Thyroid gland (tissue), 4 donors: ENCODE measurements at regions not wholly inside any gene's neighbourhood (a gene's known extent, or its start where the extent isn't known, plus 50 kb on each side); places are given as distances from the start of the nearest gene placed in this dataset.

Source experiments
- DNase-seq, 2 donors: peaks; one replicate each; pipeline ENCODE4 v3.0.0-alpha.2; 2019
- H3K27ac ChIP-seq, 3 donors: fragments of 200-600 bp; sonication (generic); 1 replicate in 2 of 3; 2 replicates in 1 of 3; pipeline ENCODE4 v1.5.1; 2016 to 2019; ENCODE audit warnings: mild to moderate bottlenecking in 1 of 3, moderate library complexity in 1 of 3
- H3K27me3 ChIP-seq: fragments of 200-600 bp; sonication (generic); one replicate; pipeline ENCODE4 v1.5.1; 2019
- H3K36me3 ChIP-seq, 2 donors: fragments of 200-600 bp; sonication (generic); one replicate each; pipeline ENCODE4 v1.5.1; 2016 to 2019
- H3K4me1 ChIP-seq, 2 donors: fragments of 200-600 bp; sonication (generic); one replicate each; pipeline ENCODE4 v1.5.1; 2017 to 2019
- H3K4me3 ChIP-seq, 3 donors: fragments of 200-600 bp; sonication (generic); replicated peaks in 1 of 3; 1 replicate in 2 of 3; 2 replicates in 1 of 3; pipeline ENCODE4 v1.5.1; 2016; ENCODE audit warnings: mild to moderate bottlenecking in 1 of 3
- H3K9me3 ChIP-seq: fragments of 200-600 bp; sonication (generic); one replicate; pipeline ENCODE4 v1.5.1; 2017
- POLR2A ChIP-seq, 2 donors: fragments of 450-650 bp; IDR thresholded peaks; one replicate each; pipeline ENCODE4 v1.6.1; 2017; ENCODE audit warnings: antibody characterized with exemption in 2 of 2, mild to moderate bottlenecking in 2 of 2, moderate library complexity in 1 of 2
- WGBS, 2 donors: methylation state at CpG; one replicate each; pipeline ENCODE4 v1.1.5; 2017; 5-methylcytosine and 5-hydroxymethylcytosine counted together
- intact Hi-C: fragments of 100-400 bp; cut with DNase I; formaldehyde crosslinking; loops from one replicate; pipeline ENCODE4 v1.15.1; 2023
- TF ChIP-seq, protein P1 (sequence below), 6 experiments: fragments of 200-600 bp in 3 of 6; fragments of 450-650 bp in 3 of 6; sonication (generic) in 3 of 6; IDR thresholded peaks; one replicate each; pipeline ENCODE4 v1.5.1; 2016 to 2019; ENCODE audit warnings: antibody characterized with exemption in 6 of 6, mild to moderate bottlenecking in 2 of 6, inconsistent platforms in 1 of 6, moderate library complexity in 1 of 6

- no peaks in the 10 kb centered on the region for H3K9me3 ChIP-seq
- no peak overlapping the region for H3K4me3 ChIP-seq
- no peak for DNase-seq
- H3K27ac ChIP-seq, result no peak overlapping the region
- no peaks in the 10 kb centered on the region for H3K4me1 ChIP-seq
- no peaks in the 10 kb centered on the region for H3K36me3 ChIP-seq
- 90 to 93% methylated on average over 1 of the region's 1 CpG for WGBS, 2 donors
- TF ChIP-seq, protein P1, sequence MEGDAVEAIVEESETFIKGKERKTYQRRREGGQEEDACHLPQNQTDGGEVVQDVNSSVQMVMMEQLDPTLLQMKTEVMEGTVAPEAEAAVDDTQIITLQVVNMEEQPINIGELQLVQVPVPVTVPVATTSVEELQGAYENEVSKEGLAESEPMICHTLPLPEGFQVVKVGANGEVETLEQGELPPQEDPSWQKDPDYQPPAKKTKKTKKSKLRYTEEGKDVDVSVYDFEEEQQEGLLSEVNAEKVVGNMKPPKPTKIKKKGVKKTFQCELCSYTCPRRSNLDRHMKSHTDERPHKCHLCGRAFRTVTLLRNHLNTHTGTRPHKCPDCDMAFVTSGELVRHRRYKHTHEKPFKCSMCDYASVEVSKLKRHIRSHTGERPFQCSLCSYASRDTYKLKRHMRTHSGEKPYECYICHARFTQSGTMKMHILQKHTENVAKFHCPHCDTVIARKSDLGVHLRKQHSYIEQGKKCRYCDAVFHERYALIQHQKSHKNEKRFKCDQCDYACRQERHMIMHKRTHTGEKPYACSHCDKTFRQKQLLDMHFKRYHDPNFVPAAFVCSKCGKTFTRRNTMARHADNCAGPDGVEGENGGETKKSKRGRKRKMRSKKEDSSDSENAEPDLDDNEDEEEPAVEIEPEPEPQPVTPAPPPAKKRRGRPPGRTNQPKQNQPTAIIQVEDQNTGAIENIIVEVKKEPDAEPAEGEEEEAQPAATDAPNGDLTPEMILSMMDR (IDR thresholded peaks at IDR 0.05), result no peak
- TF ChIP-seq POLR2A (IDR thresholded peaks at IDR 0.05), result no peak
- intact Hi-C loops, result no loop called here
- no peaks in the 10 kb centered on the region for H3K27me3 ChIP-seq
Measured at GRCh38 chr3:82293435-82293834, 532.0 kb upstream of the GBE1 start.

GRCh38 chr3:82287562-82287961 is 526.1 kb upstream of the GBE1 start:
- no peak for DNase-seq
- intact Hi-C loops, result no loop called here
- H3K4me1 ChIP-seq, result no peaks in the 10 kb centered on the region
- no peak for TF ChIP-seq POLR2A (IDR thresholded peaks at IDR 0.05)
- TF ChIP-seq, protein P1 (IDR thresholded peaks at IDR 0.05), result no peak
- H3K9me3 ChIP-seq, result no peaks in the 10 kb centered on the region
- no peak overlapping the region for H3K27ac ChIP-seq
- H3K36me3 ChIP-seq, result no peaks in the 10 kb centered on the region
- no peak overlapping the region for H3K4me3 ChIP-seq
- 73 to 100% methylated on average over 1 to 2 of the region's 3 CpGs for WGBS, 2 donors
- no peaks in the 10 kb centered on the region for H3K27me3 ChIP-seq

- no peak for TF ChIP-seq POLR2A (IDR thresholded peaks at IDR 0.05)
- TF ChIP-seq, protein P1 (IDR thresholded peaks at IDR 0.05), result no peak
- H3K27me3 ChIP-seq, result no peaks in the 10 kb centered on the region
- DNase-seq, result no peak
- WGBS, 2 donors, result 63 to 70% methylated on average over 3 of the region's 3 CpGs
- no peaks in the 10 kb centered on the region for H3K4me1 ChIP-seq
- no peak overlapping the region for H3K27ac ChIP-seq
- H3K4me3 ChIP-seq, result no peak overlapping the region
- no peaks in the 10 kb centered on the region for H3K36me3 ChIP-seq
- no peaks in the 10 kb centered on the region for H3K9me3 ChIP-seq
- intact Hi-C loops, result no loop called here
Measured at GRCh38 chr3:82281205-82281604, 519.8 kb upstream of the GBE1 start.

DNA sequence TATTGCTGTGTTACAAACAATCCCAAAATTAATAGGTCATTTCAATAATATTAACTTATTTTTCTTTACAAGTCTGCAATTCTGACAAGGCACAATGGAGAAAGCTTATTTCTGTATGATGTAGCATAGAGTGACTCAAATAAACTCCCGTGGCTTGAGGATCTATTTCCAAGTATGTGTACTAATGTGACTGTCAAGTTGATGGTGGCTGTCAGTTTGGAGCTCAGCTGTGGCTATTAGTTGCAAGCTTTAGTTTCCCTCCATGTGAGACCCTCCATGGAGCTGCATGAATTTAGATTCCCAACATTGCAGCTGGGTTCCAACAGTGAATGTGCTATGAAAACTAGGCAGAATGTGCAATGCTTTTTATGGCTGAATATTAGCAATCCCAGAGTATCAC is 515.5 kb upstream of the GBE1 start:
- H3K4me1 ChIP-seq, result no peaks in the 10 kb centered on the region
- intact Hi-C loops, result no loop called here
- 74 to 77% methylated on average over 1 of the region's 1 CpG for WGBS, 2 donors
- H3K27ac ChIP-seq, result no peak overlapping the region
- H3K9me3 ChIP-seq, result no peaks in the 10 kb centered on the region
- TF ChIP-seq, protein P1 (IDR thresholded peaks at IDR 0.05), result no peak
- TF ChIP-seq POLR2A (IDR thresholded peaks at IDR 0.05), result no peak
- no peaks in the 10 kb centered on the region for H3K27me3 ChIP-seq
- H3K36me3 ChIP-seq, result no peaks in the 10 kb centered on the region
- no peak overlapping the region for H3K4me3 ChIP-seq
- DNase-seq, result no peak

DNA sequence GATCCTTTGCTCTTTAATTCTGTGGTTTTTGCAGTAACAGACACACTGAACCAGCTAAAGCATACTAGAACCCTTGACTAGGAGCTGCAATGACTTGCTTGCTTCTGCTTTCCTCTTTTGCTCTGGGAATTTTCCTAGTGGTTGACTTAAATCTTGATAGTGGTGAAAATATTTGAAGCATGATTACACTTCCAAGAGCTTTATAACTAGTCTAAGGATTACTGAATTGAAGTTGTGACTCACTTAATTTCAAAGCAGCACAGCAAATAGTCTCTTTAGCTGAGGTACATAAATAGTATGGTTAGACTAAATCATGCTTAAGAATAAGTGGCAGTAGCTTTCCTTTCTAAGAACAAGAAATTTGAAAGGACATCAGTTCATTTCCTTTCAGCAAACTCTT is 513.5 kb upstream of the GBE1 start:
- intact Hi-C loops, result no loop called here
- H3K4me1 ChIP-seq, result no peaks in the 10 kb centered on the region
- no peak for TF ChIP-seq POLR2A (IDR thresholded peaks at IDR 0.05)
- TF ChIP-seq, protein P1 (IDR thresholded peaks at IDR 0.05), result no peak

More for the DNA sequence above, 513.5 kb upstream of the GBE1 start:
- Histone ChIP-seq H3K27ac (no peak overlapping the region), H3K27me3 (no peaks in the 10 kb centered on the region), H3K9me3 (no peaks in the 10 kb centered on the region), H3K36me3 (no peaks in the 10 kb centered on the region), H3K4me3 (no peak overlapping the region)
- DNase-seq, result no peak
